ENCODE measurements at regions not wholly inside any gene's neighbourhood (a gene's known extent, or its start where the extent isn't known, plus 50 kb on each side); places are given as distances from the start of the nearest gene placed in this dataset.
"Not testable (repeated sequence)": the region's sequence is repeated elsewhere in the genome, so short reads cannot be mapped to it uniquely, and the experiment has no call there.

DNA sequence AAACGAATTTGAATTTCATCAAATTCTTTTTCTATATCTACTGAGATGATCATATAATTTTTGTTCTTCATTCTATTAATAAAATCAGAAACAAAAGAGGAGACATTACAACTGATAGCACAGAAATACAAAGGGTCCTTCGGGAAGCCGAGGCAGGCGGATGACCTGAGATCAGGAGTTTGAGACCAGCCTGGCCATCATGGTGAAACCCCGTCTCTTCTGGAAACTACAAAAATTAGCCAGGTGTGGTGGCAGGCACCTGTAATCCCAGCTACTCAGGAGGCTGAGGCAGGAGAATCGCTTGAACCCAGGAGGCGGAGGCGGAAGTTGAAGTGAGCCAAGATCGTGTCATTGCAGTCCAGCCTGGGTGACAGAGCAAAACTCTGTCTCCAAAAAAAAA, 113.4 kb downstream of the PMAIP1 start:
- TF ChIP-seq CTCF (conservative IDR thresholded peaks at IDR 0.05 in 1 of 2, IDR thresholded peaks at IDR 0.05 in 1 of 2; ENCODE audit: low read depth in 1 of 2, low read length in 2 of 2); EZH2 (IDR thresholded peaks at IDR 0.05; ENCODE audit: low read length, missing control alignments): not testable (repeated sequence)
